ENCODE measurements at regions not wholly inside any gene's neighbourhood (a gene's known extent, or its start where the extent isn't known, plus 50 kb on each side); places are given as distances from the start of the nearest gene placed in this dataset.
"Not testable (repeated sequence)": the region's sequence is repeated elsewhere in the genome, so short reads cannot be mapped to it uniquely, and the experiment has no call there.

- in situ Hi-C loops (cut with MboI; ENCODE audit: low sequenced_read_pairs) = no loop called here
- DNase-seq (ENCODE audit: low spot score in 2 of 2) = no peak
- Histone ChIP-seq H3K9me3 (no peaks in the 10 kb centered on the region; the same call in 1 of the 2 replicates), H3K36me3 (replicated peaks) (no peaks in the 10 kb centered on the region), H3K4me1 (no peaks in the 10 kb centered on the region), H3K4me3 (no peak overlapping the region), H3K27me3 (ENCODE audit: low read depth) (no peaks in the 10 kb centered on the region)
Measured at GRCh38 chr13:74273581-74273980, 139.4 kb upstream of the KLF12 start.

DNA sequence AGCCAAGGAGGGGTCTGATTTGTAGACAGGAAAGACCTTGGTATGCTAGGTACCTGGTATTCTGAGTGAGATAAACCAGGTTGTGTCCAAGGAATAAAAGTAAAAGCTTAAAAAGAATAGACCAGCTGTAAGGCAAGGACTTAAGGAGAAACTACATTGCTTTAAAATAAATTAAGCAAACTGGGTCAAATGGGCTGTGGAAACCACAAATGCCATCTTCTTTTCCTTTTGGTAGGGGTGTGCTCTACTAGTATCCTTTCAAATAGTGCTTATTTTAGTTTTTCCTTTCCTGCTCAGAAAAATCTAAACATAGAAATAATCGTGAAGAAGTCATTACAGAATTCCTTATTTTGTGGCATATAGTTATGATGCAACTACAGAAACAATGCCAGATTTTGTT is 138.6 kb upstream of the KLF12 start:
- in situ Hi-C loops (cut with MboI; ENCODE audit: low sequenced_read_pairs) = no loop called here
- no peaks in the 10 kb centered on the region for H3K4me1 ChIP-seq
- no peak for DNase-seq (ENCODE audit: low spot score in 2 of 2)
- H3K36me3 ChIP-seq (replicated peaks) = no peaks in the 10 kb centered on the region
- no peaks in the 10 kb centered on the region; the same call in 1 of the 2 replicates for H3K9me3 ChIP-seq
- H3K27me3 ChIP-seq (ENCODE audit: low read depth) = no peaks in the 10 kb centered on the region
- H3K4me3 ChIP-seq = no peak overlapping the region

DNA sequence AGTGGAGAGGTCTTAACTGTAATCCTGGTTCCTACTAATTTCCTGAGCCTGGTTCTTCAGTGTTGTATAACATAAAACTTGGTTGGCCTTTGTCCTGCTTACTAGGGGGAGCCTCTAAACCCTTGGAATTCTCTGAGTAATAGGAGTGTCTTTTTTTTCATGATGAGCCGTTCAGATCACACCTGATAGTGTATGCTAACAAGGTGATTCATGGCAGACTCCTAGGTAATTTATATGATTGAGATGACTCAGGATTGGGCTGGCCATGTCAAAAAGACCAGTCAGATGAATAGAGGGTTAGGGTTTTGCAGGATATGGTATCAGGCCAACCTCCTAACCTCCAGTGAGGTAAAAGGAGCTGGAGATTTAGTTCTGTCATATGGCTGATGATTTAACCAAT is 135.8 kb upstream of the KLF12 start:
- no peaks in the 10 kb centered on the region for H3K4me1 ChIP-seq
- peaks cover 3% of the 10 kb centered on the region; the same call in 1 of the 2 replicates for H3K9me3 ChIP-seq
- in situ Hi-C loops (cut with MboI; ENCODE audit: low sequenced_read_pairs) = no loop called here
- DNase-seq (ENCODE audit: low spot score in 2 of 2) = no peak
- H3K36me3 ChIP-seq (replicated peaks) = no peaks in the 10 kb centered on the region
- H3K4me3 ChIP-seq = no peak overlapping the region
- no peaks in the 10 kb centered on the region for H3K27me3 ChIP-seq (ENCODE audit: low read depth)

- Histone ChIP-seq H3K9me3 (peaks cover 3% of the 10 kb centered on the region; the same call in 1 of the 2 replicates), H3K4me3 (no peak overlapping the region), H3K36me3 (replicated peaks) (no peaks in the 10 kb centered on the region), H3K4me1 (no peaks in the 10 kb centered on the region), H3K27me3 (ENCODE audit: low read depth) (no peaks in the 10 kb centered on the region)
- in situ Hi-C loops (cut with MboI; ENCODE audit: low sequenced_read_pairs) = no loop called here
- no peak for DNase-seq (ENCODE audit: low spot score in 2 of 2)
Measured at GRCh38 chr13:74266861-74267260, 132.7 kb upstream of the KLF12 start.

DNA sequence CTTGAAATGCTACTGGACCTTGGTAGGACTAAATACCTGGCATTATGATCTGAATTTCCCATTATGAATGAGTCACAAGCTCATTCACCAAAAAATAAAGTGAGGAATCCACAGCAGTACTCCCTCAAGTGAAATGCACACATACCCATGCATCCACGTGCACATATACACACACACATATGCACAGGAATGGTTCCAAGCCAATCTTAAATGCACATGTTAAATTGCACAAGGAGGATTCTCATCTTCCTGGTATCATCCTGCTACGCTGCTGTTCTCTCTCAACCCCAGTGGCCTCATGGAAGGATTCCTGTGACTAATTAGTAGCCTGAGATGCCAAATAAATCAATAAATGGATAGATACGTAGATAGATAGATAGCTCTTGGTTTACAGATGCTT is 132.1 kb upstream of the KLF12 start:
- DNase-seq (ENCODE audit: low spot score in 2 of 2) = no peak
- H3K4me1 ChIP-seq = no peaks in the 10 kb centered on the region
- no peaks in the 10 kb centered on the region for H3K36me3 ChIP-seq (replicated peaks)
- 0 out of 2 replicates have a peak, but pooled peaks cover 3% of the 10 kb centered on the region for H3K9me3 ChIP-seq
- in situ Hi-C loops (cut with MboI; ENCODE audit: low sequenced_read_pairs) = no loop called here
- H3K4me3 ChIP-seq = no peak overlapping the region
- H3K27me3 ChIP-seq (ENCODE audit: low read depth) = no peaks in the 10 kb centered on the region

GRCh38 chr13:74264333-74264732 is 130.1 kb upstream of the KLF12 start:
- DNase-seq (ENCODE audit: low spot score in 2 of 2) = no peak
- no peaks in the 10 kb centered on the region for H3K36me3 ChIP-seq (replicated peaks)
- H3K4me3 ChIP-seq = no peak overlapping the region
- in situ Hi-C loops (cut with MboI; ENCODE audit: low sequenced_read_pairs) = no loop called here
- no peaks in the 10 kb centered on the region for H3K27me3 ChIP-seq (ENCODE audit: low read depth)
- 0 out of 2 replicates have a peak, but pooled peaks cover 3% of the 10 kb centered on the region for H3K9me3 ChIP-seq
- H3K4me1 ChIP-seq = no peaks in the 10 kb centered on the region

DNA sequence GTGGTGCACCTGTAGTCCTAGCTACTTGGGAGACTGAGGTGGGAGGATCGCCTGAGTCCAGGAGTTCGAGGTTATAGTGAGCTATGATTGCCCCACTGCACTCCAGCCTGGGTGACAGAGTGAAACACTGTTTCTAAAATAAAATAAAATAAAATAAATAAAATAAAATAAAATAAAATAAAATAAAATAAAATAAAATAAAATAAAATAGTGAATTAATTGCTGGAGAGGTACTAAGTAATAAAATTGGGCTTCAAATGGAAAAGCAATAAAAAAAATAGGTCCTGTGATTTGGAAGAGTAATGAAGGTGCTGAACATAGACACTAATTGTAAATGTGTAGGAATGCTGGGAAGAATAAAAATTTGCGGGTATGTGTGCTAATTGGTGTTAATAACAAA is 126.2 kb upstream of the KLF12 start:
- in situ Hi-C loops (cut with MboI; ENCODE audit: low sequenced_read_pairs); H3K27me3 ChIP-seq (ENCODE audit: low read depth); H3K9me3 ChIP-seq; H3K4me1 ChIP-seq; DNase-seq (ENCODE audit: low spot score in 2 of 2); H3K4me3 ChIP-seq; H3K36me3 ChIP-seq (replicated peaks): not testable (repeated sequence)

- no peaks in the 10 kb centered on the region for H3K36me3 ChIP-seq (replicated peaks)
- no peaks in the 10 kb centered on the region for H3K27me3 ChIP-seq (ENCODE audit: low read depth)
- no peaks in the 10 kb centered on the region for H3K9me3 ChIP-seq
- in situ Hi-C loops (cut with MboI; ENCODE audit: low sequenced_read_pairs) = no loop called here
- no peak overlapping the region for H3K4me3 ChIP-seq
- no peaks in the 10 kb centered on the region for H3K4me1 ChIP-seq
- no peak for DNase-seq (ENCODE audit: low spot score in 2 of 2)
Measured at GRCh38 chr13:74259641-74260040, 125.4 kb upstream of the KLF12 start.

- Histone ChIP-seq H3K4me1 (no peaks in the 10 kb centered on the region), H3K27me3 (ENCODE audit: low read depth) (no peaks in the 10 kb centered on the region), H3K36me3 (replicated peaks) (no peaks in the 10 kb centered on the region), H3K9me3 (no peaks in the 10 kb centered on the region), H3K4me3 (no peak overlapping the region)
- no peak for DNase-seq (ENCODE audit: low spot score in 2 of 2)
- in situ Hi-C loops (cut with MboI; ENCODE audit: low sequenced_read_pairs) = no loop called here
Measured at GRCh38 chr13:74258961-74259360, 124.8 kb upstream of the KLF12 start.

- Histone ChIP-seq H3K4me1 (no peaks in the 10 kb centered on the region), H3K9me3 (no peaks in the 10 kb centered on the region), H3K4me3 (no peak overlapping the region), H3K27me3 (ENCODE audit: low read depth) (no peaks in the 10 kb centered on the region), H3K36me3 (replicated peaks) (no peaks in the 10 kb centered on the region)
- DNase-seq (ENCODE audit: low spot score in 2 of 2) = no peak
- in situ Hi-C loops (cut with MboI; ENCODE audit: low sequenced_read_pairs) = no loop called here
Measured at GRCh38 chr13:74256969-74257368, 122.8 kb upstream of the KLF12 start.

DNA sequence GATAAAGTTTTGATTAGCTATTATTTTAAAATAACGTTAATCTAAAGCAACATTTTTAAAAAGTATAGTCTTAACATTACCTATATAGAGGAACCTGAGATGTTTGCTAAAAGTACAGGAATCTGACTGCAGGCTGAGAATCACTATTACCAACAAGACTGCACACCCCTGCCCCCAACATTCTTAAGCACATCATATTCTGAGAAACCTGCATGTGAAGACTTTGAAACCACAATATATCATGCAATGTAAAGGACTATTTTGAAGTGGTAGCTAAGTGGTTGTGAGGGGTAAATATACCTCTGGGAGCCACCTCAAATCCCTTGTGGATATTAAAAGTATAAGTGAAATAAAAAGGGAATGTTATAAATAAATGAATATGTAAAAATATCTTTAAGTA is 119.0 kb upstream of the KLF12 start:
- Histone ChIP-seq H3K36me3 (replicated peaks) (no peaks in the 10 kb centered on the region), H3K4me3 (no peak overlapping the region), H3K27me3 (ENCODE audit: low read depth) (no peaks in the 10 kb centered on the region), H3K4me1 (no peaks in the 10 kb centered on the region), H3K9me3 (no peaks in the 10 kb centered on the region)
- in situ Hi-C loops (cut with MboI; ENCODE audit: low sequenced_read_pairs) = no loop called here
- DNase-seq (ENCODE audit: low spot score in 2 of 2) = no peak

GRCh38 chr13:74251778-74252519 is 117.7 kb upstream of the KLF12 start:
- DNase-seq (ENCODE audit: low spot score in 2 of 2) = no peak

GRCh38 chr13:74250738-74251190 is 116.6 kb upstream of the KLF12 start:
- Histone ChIP-seq H3K4me1 (no peaks in the 10 kb centered on the region), H3K36me3 (replicated peaks) (no peaks in the 10 kb centered on the region), H3K4me3 (no peak overlapping the region), H3K9me3 (no peaks in the 10 kb centered on the region), H3K27me3 (ENCODE audit: low read depth) (no peaks in the 10 kb centered on the region)
- DNase-seq (ENCODE audit: low spot score in 2 of 2) = peak; percentile 4 to 18
- in situ Hi-C loops (cut with MboI; ENCODE audit: low sequenced_read_pairs) = no loop called here

More at GRCh38 chr13:74251778-74252519, 117.7 kb upstream of the KLF12 start:
- Histone ChIP-seq H3K4me1 (no peaks in the 10 kb centered on the region), H3K9me3 (no peaks in the 10 kb centered on the region), H3K36me3 (replicated peaks) (no peaks in the 10 kb centered on the region), H3K4me3 (no peak overlapping the region), H3K27me3 (ENCODE audit: low read depth) (no peaks in the 10 kb centered on the region)
- in situ Hi-C loops (cut with MboI; ENCODE audit: low sequenced_read_pairs) = no loop called here

- H3K9me3 ChIP-seq = no peaks in the 10 kb centered on the region
- H3K27me3 ChIP-seq (ENCODE audit: low read depth) = no peaks in the 10 kb centered on the region
- no peak for DNase-seq (ENCODE audit: low spot score in 2 of 2)
- H3K36me3 ChIP-seq (replicated peaks) = no peaks in the 10 kb centered on the region
- H3K4me1 ChIP-seq = no peaks in the 10 kb centered on the region
- in situ Hi-C loops (cut with MboI; ENCODE audit: low sequenced_read_pairs) = no loop called here
- no peak overlapping the region for H3K4me3 ChIP-seq
Measured at GRCh38 chr13:74248477-74248876, 114.3 kb upstream of the KLF12 start.

GRCh38 chr13:74246487-74246886 is 112.3 kb upstream of the KLF12 start:
- H3K36me3 ChIP-seq (replicated peaks) = no peaks in the 10 kb centered on the region
- in situ Hi-C loops (cut with MboI; ENCODE audit: low sequenced_read_pairs) = no loop called here
- no peaks in the 10 kb centered on the region for H3K4me1 ChIP-seq
- H3K27me3 ChIP-seq (ENCODE audit: low read depth) = no peaks in the 10 kb centered on the region
- H3K4me3 ChIP-seq = no peak overlapping the region
- no peaks in the 10 kb centered on the region for H3K9me3 ChIP-seq
- DNase-seq (ENCODE audit: low spot score in 2 of 2) = no peak
